Ishikawa (cell line): ENCODE measurements at regions not wholly inside any gene's neighbourhood (a gene's known extent, or its start where the extent isn't known, plus 50 kb on each side); places are given as distances from the start of the nearest gene placed in this dataset.

Experiments
- CEBPB ChIP-seq: IDR thresholded peaks from 2 replicates; pipeline ENCODE4 v1.6.1; 2012
- MAX ChIP-seq: IDR thresholded peaks from 2 replicates; pipeline ENCODE4 v1.6.1; 2012
- RAD21 ChIP-seq: IDR thresholded peaks from 2 replicates; pipeline ENCODE4 v1.6.1; 2012; ENCODE audit warnings: low read depth
- TF ChIP-seq, protein P1 (sequence below): IDR thresholded peaks from 2 replicates; pipeline ENCODE4 v1.6.1; 2012; ENCODE audit warnings: low read depth, mild to moderate bottlenecking

- TF ChIP-seq MAX (no peak), CEBPB (no peak), RAD21 (no peak)
- TF ChIP-seq, protein P1, sequence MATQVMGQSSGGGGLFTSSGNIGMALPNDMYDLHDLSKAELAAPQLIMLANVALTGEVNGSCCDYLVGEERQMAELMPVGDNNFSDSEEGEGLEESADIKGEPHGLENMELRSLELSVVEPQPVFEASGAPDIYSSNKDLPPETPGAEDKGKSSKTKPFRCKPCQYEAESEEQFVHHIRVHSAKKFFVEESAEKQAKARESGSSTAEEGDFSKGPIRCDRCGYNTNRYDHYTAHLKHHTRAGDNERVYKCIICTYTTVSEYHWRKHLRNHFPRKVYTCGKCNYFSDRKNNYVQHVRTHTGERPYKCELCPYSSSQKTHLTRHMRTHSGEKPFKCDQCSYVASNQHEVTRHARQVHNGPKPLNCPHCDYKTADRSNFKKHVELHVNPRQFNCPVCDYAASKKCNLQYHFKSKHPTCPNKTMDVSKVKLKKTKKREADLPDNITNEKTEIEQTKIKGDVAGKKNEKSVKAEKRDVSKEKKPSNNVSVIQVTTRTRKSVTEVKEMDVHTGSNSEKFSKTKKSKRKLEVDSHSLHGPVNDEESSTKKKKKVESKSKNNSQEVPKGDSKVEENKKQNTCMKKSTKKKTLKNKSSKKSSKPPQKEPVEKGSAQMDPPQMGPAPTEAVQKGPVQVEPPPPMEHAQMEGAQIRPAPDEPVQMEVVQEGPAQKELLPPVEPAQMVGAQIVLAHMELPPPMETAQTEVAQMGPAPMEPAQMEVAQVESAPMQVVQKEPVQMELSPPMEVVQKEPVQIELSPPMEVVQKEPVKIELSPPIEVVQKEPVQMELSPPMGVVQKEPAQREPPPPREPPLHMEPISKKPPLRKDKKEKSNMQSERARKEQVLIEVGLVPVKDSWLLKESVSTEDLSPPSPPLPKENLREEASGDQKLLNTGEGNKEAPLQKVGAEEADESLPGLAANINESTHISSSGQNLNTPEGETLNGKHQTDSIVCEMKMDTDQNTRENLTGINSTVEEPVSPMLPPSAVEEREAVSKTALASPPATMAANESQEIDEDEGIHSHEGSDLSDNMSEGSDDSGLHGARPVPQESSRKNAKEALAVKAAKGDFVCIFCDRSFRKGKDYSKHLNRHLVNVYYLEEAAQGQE: no peak
Observed at GRCh38 chr1:239806897-239807296, 284.8 kb upstream of the FMN2 start.
